H9 (cell line): ENCODE measurements at regions not wholly inside any gene's neighbourhood (a gene's known extent, or its start where the extent isn't known, plus 50 kb on each side); places are given as distances from the start of the nearest gene placed in this dataset.

Source experiments
- DNase-seq: peaks from one replicate; pipeline ENCODE4 v3.0.0-alpha.2; 2017
- H2AFZ ChIP-seq: one replicate; pipeline ENCODE4 v1.6.1; 2013; ENCODE audit warnings: mild to moderate bottlenecking, low read length, control low read depth, moderate library complexity
- H2AK5ac ChIP-seq: 2 replicates; pipeline ENCODE4 v1.6.1; 2013; ENCODE audit warnings: low read length, control low read depth, mixed read lengths; ENCODE audit not compliant: insufficient read length
- H2BK120ac ChIP-seq: one replicate; pipeline ENCODE4 v1.6.1; 2013; ENCODE audit warnings: low read depth, mild to moderate bottlenecking, low read length, control low read depth, inconsistent platforms; ENCODE audit not compliant: poor library complexity, severe bottlenecking
- H2BK12ac ChIP-seq: 2 replicates; pipeline ENCODE4 v1.6.1; 2013; ENCODE audit warnings: low read length, control low read depth, mixed read lengths, low read depth; ENCODE audit not compliant: insufficient read length
- H2BK15ac ChIP-seq: 2 replicates; pipeline ENCODE4 v1.6.1; 2013; ENCODE audit warnings: low read depth, low read length, control low read depth
- H2BK20ac ChIP-seq: one replicate; pipeline ENCODE4 v1.6.1; 2013; ENCODE audit warnings: low read depth, mild to moderate bottlenecking, low read length, control low read depth, inconsistent platforms; ENCODE audit not compliant: poor library complexity, severe bottlenecking
- H2BK5ac ChIP-seq: 2 replicates; pipeline ENCODE4 v1.6.1; 2013; ENCODE audit warnings: low read length, control low read depth, mixed read lengths; ENCODE audit not compliant: insufficient read length
- H3K14ac ChIP-seq: 2 replicates; pipeline ENCODE4 v1.6.1; 2013; ENCODE audit warnings: low read length, control low read depth; ENCODE audit not compliant: insufficient read depth
- H3K18ac ChIP-seq: 2 replicates; pipeline ENCODE4 v1.6.1; 2013; ENCODE audit warnings: low read depth, mild to moderate bottlenecking, mixed read lengths, low read length, control low read depth; ENCODE audit not compliant: insufficient read length
- H3K23ac ChIP-seq: 2 replicates; pipeline ENCODE4 v1.6.1; 2013; ENCODE audit warnings: low read length, control low read depth, mixed read lengths, low read depth; ENCODE audit not compliant: insufficient read length
- H3K23me2 ChIP-seq: 2 replicates; pipeline ENCODE4 v1.6.1; 2013; ENCODE audit warnings: low read depth, mild to moderate bottlenecking, mixed read lengths, low read length, control low read depth; ENCODE audit not compliant: insufficient read length, poor library complexity, severe bottlenecking
- H3K27ac ChIP-seq: 2 replicates; pipeline ENCODE4 v1.5.1; 2013; ENCODE audit warnings: low read length, control low read depth, mixed read lengths, low read depth; ENCODE audit not compliant: insufficient read length
- H3K27me3 ChIP-seq: 2 replicates; pipeline ENCODE4 v1.6.1; 2013; ENCODE audit warnings: low read length, control low read depth, inconsistent platforms; ENCODE audit not compliant: insufficient read depth
- H3K4ac ChIP-seq: 2 replicates; pipeline ENCODE4 v1.6.1; 2013; ENCODE audit warnings: low read depth, mild to moderate bottlenecking, control low read depth, inconsistent platforms, low read length, moderate library complexity
- H3K4me1 ChIP-seq: 2 replicates; pipeline ENCODE4 v1.6.1; 2013; ENCODE audit warnings: low read length, control low read depth, inconsistent platforms; ENCODE audit not compliant: insufficient read depth
- H3K4me2 ChIP-seq: 2 replicates; pipeline ENCODE4 v1.6.1; 2013; ENCODE audit warnings: low read length, control low read depth, mixed read lengths; ENCODE audit not compliant: insufficient read length, insufficient read depth
- H3K56ac ChIP-seq: 2 replicates; pipeline ENCODE4 v1.6.1; 2013; ENCODE audit warnings: low read depth, mild to moderate bottlenecking, mixed read lengths, low read length, control low read depth; ENCODE audit not compliant: insufficient read length
- H3K79me1 ChIP-seq: 2 replicates; pipeline ENCODE4 v1.6.1; 2013; ENCODE audit warnings: low read depth, mild to moderate bottlenecking, moderate library complexity, low read length, control low read depth, inconsistent platforms; ENCODE audit not compliant: insufficient read depth, poor library complexity, severe bottlenecking
- H3K79me2 ChIP-seq: 2 replicates; pipeline ENCODE4 v1.6.1; 2013; ENCODE audit warnings: low read length, control low read depth, inconsistent platforms; ENCODE audit not compliant: insufficient read depth
- H3K9ac ChIP-seq: 2 replicates; pipeline ENCODE4 v1.6.1; 2013; ENCODE audit warnings: low read length, control low read depth, mixed read lengths; ENCODE audit not compliant: insufficient read length; ENCODE audit errors: extremely low read depth
- H3K9me3 ChIP-seq: one replicate; pipeline ENCODE4 v1.6.1; 2013; ENCODE audit warnings: low read depth, low read length, inconsistent platforms; ENCODE audit not compliant: control insufficient read depth
- H3T11ph ChIP-seq: one replicate; pipeline ENCODE4 v1.6.1; 2013; ENCODE audit warnings: mild to moderate bottlenecking, low read length, control low read depth, inconsistent platforms
- H4K20me1 ChIP-seq: one replicate; pipeline ENCODE4 v1.6.1; 2013; ENCODE audit not compliant: control insufficient read depth, insufficient read length, insufficient read depth
- H4K5ac ChIP-seq: 2 replicates; pipeline ENCODE4 v1.6.1; 2013; ENCODE audit warnings: low read depth, mild to moderate bottlenecking, mixed read lengths, low read length, control low read depth; ENCODE audit not compliant: insufficient read length
- H4K8ac ChIP-seq: replicated peaks from 2 replicates; pipeline ENCODE4 v1.6.1; 2013; ENCODE audit warnings: low read length, control low read depth, mixed read lengths, low read depth; ENCODE audit not compliant: insufficient read length
- H4K91ac ChIP-seq: 2 replicates; pipeline ENCODE4 v1.6.1; 2013; ENCODE audit warnings: low read depth, mild to moderate bottlenecking, moderate library complexity, mixed read lengths, low read length, control low read depth; ENCODE audit not compliant: insufficient read length
- H3K27ac Mint-ChIP-seq, 3 experiments: 2 replicates in 2 of 3; 3 replicates in 1 of 3; pipeline ENCODE4 v1.8.0; 2020 to 2021; ENCODE audit warnings: mixed read lengths in 3 of 3, mild to moderate bottlenecking in 1 of 3, moderate library complexity in 1 of 3
- H3K27me3 Mint-ChIP-seq: 2 replicates; pipeline ENCODE4 v1.8.0; 2021; ENCODE audit warnings: low read depth, mild to moderate bottlenecking, moderate library complexity, mixed read lengths
- H3K36me3 Mint-ChIP-seq, 3 experiments: 2 replicates in 2 of 3; 3 replicates in 1 of 3; pipeline ENCODE4 v1.8.0; 2020 to 2021; ENCODE audit warnings: low read depth in 3 of 3, mixed read lengths in 3 of 3; ENCODE audit not compliant: insufficient read depth in 1 of 3
- H3K4me1 Mint-ChIP-seq, 2 experiments: 2 replicates each; pipeline ENCODE4 v1.8.0; 2020; ENCODE audit warnings: mixed read lengths in 2 of 2
- H3K4me3 Mint-ChIP-seq, 2 experiments: 2 replicates in 1 of 2; 3 replicates in 1 of 2; pipeline ENCODE4 v1.8.0; 2020 to 2021; ENCODE audit warnings: mild to moderate bottlenecking in 2 of 2, mixed read lengths in 2 of 2, moderate library complexity in 1 of 2
- H3K9me3 Mint-ChIP-seq, 2 experiments: 2 replicates in 1 of 2; 3 replicates in 1 of 2; pipeline ENCODE4 v1.8.0; 2020; ENCODE audit warnings: mild to moderate bottlenecking in 2 of 2, mixed read lengths in 2 of 2, moderate library complexity in 1 of 2
- WGBS: extraction: QIAGEN DNeasy Blood & Tissue Kit; methylation state at CpG from one replicate; pipeline ENCODE4 v1.1.7; 2013; ENCODE audit warnings: missing lambda C conversion rate, low lambda C conversion rate, mixed read lengths; ENCODE audit not compliant: insufficient read length; ENCODE audit errors: extremely low coverage; 5-methylcytosine and 5-hydroxymethylcytosine counted together
- TF ChIP-seq, protein P1 (sequence below): fragments of 200-600 bp; sonication (generic); conservative IDR thresholded peaks from 3 replicates; pipeline ENCODE4 v1.8.0; 2021; ENCODE audit warnings: antibody characterized with exemption, mild to moderate bottlenecking

DNA sequence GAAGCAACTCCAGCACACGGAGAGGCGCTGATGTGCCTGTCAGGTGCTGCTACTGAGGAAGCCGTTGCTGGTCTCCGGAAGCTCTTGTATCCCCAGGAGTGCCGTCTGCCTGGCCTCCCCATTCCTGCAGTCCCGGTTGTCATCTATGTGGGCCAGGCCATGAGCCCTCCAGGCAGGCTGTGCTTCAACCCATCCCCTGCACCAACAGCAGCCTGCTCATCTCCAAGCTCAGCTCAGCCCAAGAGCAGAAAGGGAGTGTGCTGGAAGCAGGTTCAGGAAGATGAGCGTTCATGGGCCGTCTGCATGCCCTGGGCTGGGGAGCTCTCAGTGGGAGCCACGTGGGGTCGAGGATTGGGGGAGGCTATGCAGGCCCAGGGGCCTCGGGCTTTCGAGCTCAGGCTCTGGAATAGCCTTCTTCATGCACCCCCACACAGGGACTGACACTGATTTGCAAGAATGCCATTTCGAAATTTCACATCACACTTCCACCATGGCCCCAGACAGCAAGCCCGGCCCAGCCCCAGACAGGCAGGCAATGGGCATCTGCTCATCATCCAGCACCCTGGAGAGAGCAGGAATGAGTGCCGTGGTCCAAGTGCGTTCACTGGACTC is 164.5 kb downstream of the KIF26A start:
- no CpG with 5 or more reads among the region's 16 CpGs for WGBS
- H3T11ph ChIP-seq, result no peak overlapping the region
- no peak overlapping the region for H4K8ac ChIP-seq
- TF ChIP-seq, protein P1, sequence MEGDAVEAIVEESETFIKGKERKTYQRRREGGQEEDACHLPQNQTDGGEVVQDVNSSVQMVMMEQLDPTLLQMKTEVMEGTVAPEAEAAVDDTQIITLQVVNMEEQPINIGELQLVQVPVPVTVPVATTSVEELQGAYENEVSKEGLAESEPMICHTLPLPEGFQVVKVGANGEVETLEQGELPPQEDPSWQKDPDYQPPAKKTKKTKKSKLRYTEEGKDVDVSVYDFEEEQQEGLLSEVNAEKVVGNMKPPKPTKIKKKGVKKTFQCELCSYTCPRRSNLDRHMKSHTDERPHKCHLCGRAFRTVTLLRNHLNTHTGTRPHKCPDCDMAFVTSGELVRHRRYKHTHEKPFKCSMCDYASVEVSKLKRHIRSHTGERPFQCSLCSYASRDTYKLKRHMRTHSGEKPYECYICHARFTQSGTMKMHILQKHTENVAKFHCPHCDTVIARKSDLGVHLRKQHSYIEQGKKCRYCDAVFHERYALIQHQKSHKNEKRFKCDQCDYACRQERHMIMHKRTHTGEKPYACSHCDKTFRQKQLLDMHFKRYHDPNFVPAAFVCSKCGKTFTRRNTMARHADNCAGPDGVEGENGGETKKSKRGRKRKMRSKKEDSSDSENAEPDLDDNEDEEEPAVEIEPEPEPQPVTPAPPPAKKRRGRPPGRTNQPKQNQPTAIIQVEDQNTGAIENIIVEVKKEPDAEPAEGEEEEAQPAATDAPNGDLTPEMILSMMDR, result no peak
- no peak overlapping the region for H3K27ac ChIP-seq
- no peak overlapping the region for H2BK5ac ChIP-seq
- H3K56ac ChIP-seq, result no peak overlapping the region
- H3K9me3 Mint-ChIP-seq, result peaks cover 4 to 9% of the 10 kb centered on the region in 2 experiments; a peak in 2 of 5 replicates
- no peaks in the 10 kb centered on the region for H3K27me3 ChIP-seq
- no peak overlapping the region for H2BK120ac ChIP-seq
- peaks cover 2% of the 10 kb centered on the region for H3K27me3 Mint-ChIP-seq
- no peak overlapping the region for H3K9ac ChIP-seq
- no peaks in the 10 kb centered on the region for H3K36me3 Mint-ChIP-seq
- peaks cover 8 to 9% of the 10 kb centered on the region in 2 experiments for H3K4me1 Mint-ChIP-seq
- no peaks in the 10 kb centered on the region for H3K23me2 ChIP-seq
- H2BK20ac ChIP-seq, result no peak overlapping the region
- no peak overlapping the region for H3K4me3 Mint-ChIP-seq
- H3K9me3 ChIP-seq, result no peaks in the 10 kb centered on the region
- DNase-seq, result no peak
- no peaks in the 10 kb centered on the region for H3K4me1 ChIP-seq
- H2AFZ ChIP-seq, result no peak overlapping the region
- H3K18ac ChIP-seq, result no peak overlapping the region
- H3K79me2 ChIP-seq, result no peaks in the 10 kb centered on the region
- no peaks in the 10 kb centered on the region for H3K79me1 ChIP-seq
- no peak overlapping the region; a peak in 1 of 7 replicates for H3K27ac Mint-ChIP-seq
- H4K20me1 ChIP-seq, result no peaks in the 10 kb centered on the region
- H2AK5ac ChIP-seq, result no peak overlapping the region
- H3K23ac ChIP-seq, result no peak overlapping the region
- no peak overlapping the region for H2BK12ac ChIP-seq
- no peak overlapping the region for H2BK15ac ChIP-seq
- no peak overlapping the region for H4K91ac ChIP-seq
- no peak overlapping the region for H3K14ac ChIP-seq
- H4K5ac ChIP-seq, result no peak overlapping the region
- no peak overlapping the region for H3K4ac ChIP-seq
- H3K4me2 ChIP-seq, result no peak overlapping the region
